DOHH2 (cell line): ENCODE measurements at regions not wholly inside any gene's neighbourhood (a gene's known extent, or its start where the extent isn't known, plus 50 kb on each side); places are given as distances from the start of the nearest gene placed in this dataset.

Experiments used
- H3F3A ChIP-seq: fragments of 200-600 bp; sonication (generic), shearing (Covaris generic); 2 replicates; pipeline ENCODE4 v1.6.0; 2016; ENCODE audit warnings: antibody characterized with exemption, mild to moderate bottlenecking; ENCODE audit not compliant: control insufficient read depth, insufficient read depth
- H3K27ac ChIP-seq: fragments of 200-600 bp; sonication (generic); 2 replicates; pipeline ENCODE4 v1.5.1; 2014; ENCODE audit warnings: low read depth, mild to moderate bottlenecking, low read length, moderate library complexity
- H3K27me3 ChIP-seq: fragments of 200-600 bp; sonication (generic); 2 replicates; pipeline ENCODE4 v1.6.1; 2014; ENCODE audit warnings: mild to moderate bottlenecking, low read length, mixed read lengths; ENCODE audit not compliant: control insufficient read depth
- H3K36me3 ChIP-seq: fragments of 200-600 bp; sonication (generic); 2 replicates; pipeline ENCODE4 v1.6.1; 2014; ENCODE audit warnings: mild to moderate bottlenecking, low read length, moderate library complexity, mixed read lengths; ENCODE audit not compliant: control insufficient read depth
- H3K4me1 ChIP-seq: fragments of 200-600 bp; sonication (generic); 2 replicates; pipeline ENCODE4 v1.6.1; 2014; ENCODE audit warnings: mild to moderate bottlenecking, low read length, mixed read lengths; ENCODE audit not compliant: control insufficient read depth
- H3K4me2 ChIP-seq: fragments of 200-600 bp; sonication (generic); 2 replicates; pipeline ENCODE4 v1.6.0; 2014; ENCODE audit warnings: mild to moderate bottlenecking, low read length, moderate library complexity
- H3K4me3 ChIP-seq: fragments of 200-600 bp; sonication (generic); 2 replicates; pipeline ENCODE4 v1.5.1; 2014; ENCODE audit warnings: mild to moderate bottlenecking, low read length, mixed read lengths
- H3K79me2 ChIP-seq: fragments of 200-600 bp; sonication (generic); 2 replicates; pipeline ENCODE4 v1.6.1; 2014; ENCODE audit warnings: mild to moderate bottlenecking, low read length, mixed read lengths; ENCODE audit not compliant: control insufficient read depth
- H3K9me2 ChIP-seq: fragments of 200-600 bp; sonication (generic); replicated peaks from 2 replicates; pipeline ENCODE4 v1.6.1; 2014; ENCODE audit warnings: mild to moderate bottlenecking, low read length, mixed read lengths; ENCODE audit not compliant: control insufficient read depth
- H3K9me3 ChIP-seq: fragments of 200-600 bp; sonication (generic); 2 replicates; pipeline ENCODE4 v1.6.1; 2014; ENCODE audit warnings: antibody characterized with exemption, low read length, mixed read lengths; ENCODE audit not compliant: control insufficient read depth, insufficient read depth
- H4K20me1 ChIP-seq: fragments of 200-600 bp; sonication (generic); 2 replicates; pipeline ENCODE4 v1.6.0; 2014; ENCODE audit warnings: low read depth, mild to moderate bottlenecking, antibody characterized with exemption, low read length, moderate library complexity; ENCODE audit not compliant: control insufficient read depth, insufficient read depth
- CTCF ChIP-seq: fragments of 200-600 bp; sonication (generic); IDR thresholded peaks from one replicate; pipeline ENCODE4 v1.5.1; 2014; ENCODE audit warnings: antibody characterized with exemption, mild to moderate bottlenecking, low read depth, low read length; ENCODE audit not compliant: poor library complexity, severe bottlenecking
- EZH2phosphoT487 ChIP-seq: fragments of 200-600 bp; sonication (generic); IDR thresholded peaks from 2 replicates; pipeline ENCODE4 v1.6.1; 2017; ENCODE audit warnings: borderline replicate concordance, mild to moderate bottlenecking, antibody characterized with exemption, low read length, moderate library complexity, mixed read lengths

GRCh38 chr2:198203336-198204069 lies 399.1 kb downstream of the PLCL1 start:
- H3K4me2 ChIP-seq, result no peak overlapping the region
- H3K9me3 ChIP-seq, result no peaks in the 10 kb centered on the region

More at GRCh38 chr2:198203336-198204069, 399.1 kb downstream of the PLCL1 start:
- H3K4me3 ChIP-seq, result no peak overlapping the region
- no peaks in the 10 kb centered on the region for H3K36me3 ChIP-seq
- H4K20me1 ChIP-seq, result no peaks in the 10 kb centered on the region
- no peak overlapping the region for H3K27ac ChIP-seq
- no peak for TF ChIP-seq CTCF
- TF ChIP-seq EZH2phosphoT487, result no peak
- no peaks in the 10 kb centered on the region for H3F3A ChIP-seq
- no peaks in the 10 kb centered on the region for H3K4me1 ChIP-seq
- no peaks in the 10 kb centered on the region for H3K9me2 ChIP-seq
- H3K79me2 ChIP-seq, result no peaks in the 10 kb centered on the region
- H3K27me3 ChIP-seq, result no peaks in the 10 kb centered on the region
